ENCODE measurements at regions not wholly inside any gene's neighbourhood (a gene's known extent, or its start where the extent isn't known, plus 50 kb on each side); places are given as distances from the start of the nearest gene placed in this dataset.

- H3K9me3 ChIP-seq: no peaks in the 10 kb centered on the region
- no peak overlapping the region for H3K4me3 ChIP-seq
- H3K36me3 ChIP-seq: no peaks in the 10 kb centered on the region
- DNase-seq (ENCODE audit: low spot score in 2 of 2): no peak
- no peak for TF ChIP-seq CTCF (IDR thresholded peaks at IDR 0.05)
- no peak for TF ChIP-seq EP300 (IDR thresholded peaks at IDR 0.05)
- TF ChIP-seq POLR2A (IDR thresholded peaks at IDR 0.05): no peak
- TF ChIP-seq POLR2AphosphoS5 (IDR thresholded peaks at IDR 0.05): no peak
- peaks cover 2% of the 10 kb centered on the region for H3K4me1 ChIP-seq
- no peak overlapping the region for H3K27ac ChIP-seq
- WGBS: 44% methylated on average over 7 of the region's 7 CpGs
- no peaks in the 10 kb centered on the region for H3K27me3 ChIP-seq
Observed at GRCh38 chr9:82555431-82556051, 507.4 kb downstream of the RASEF start.

- Histone ChIP-seq H3K27ac (no peak overlapping the region), H3K9me3 (no peaks in the 10 kb centered on the region), H3K36me3 (no peaks in the 10 kb centered on the region), H3K27me3 (no peaks in the 10 kb centered on the region), H3K4me3 (no peak overlapping the region), H3K4me1 (peaks cover 2% of the 10 kb centered on the region)
- TF ChIP-seq CTCF (IDR thresholded peaks at IDR 0.05) (no peak), POLR2AphosphoS5 (IDR thresholded peaks at IDR 0.05) (no peak), POLR2A (IDR thresholded peaks at IDR 0.05) (no peak), EP300 (IDR thresholded peaks at IDR 0.05) (no peak)
- no peak for DNase-seq (ENCODE audit: low spot score in 2 of 2)
- WGBS: 91% methylated on average over 1 of the region's 1 CpG
Observed at GRCh38 chr9:82558346-82558745, 504.6 kb downstream of the RASEF start.

- no peaks in the 10 kb centered on the region for H3K9me3 ChIP-seq
- H3K27me3 ChIP-seq: no peaks in the 10 kb centered on the region
- TF ChIP-seq EP300 (IDR thresholded peaks at IDR 0.05): no peak
- TF ChIP-seq CTCF (IDR thresholded peaks at IDR 0.05): no peak
- no peak for TF ChIP-seq POLR2A (IDR thresholded peaks at IDR 0.05)
- TF ChIP-seq POLR2AphosphoS5 (IDR thresholded peaks at IDR 0.05): no peak
- peaks cover 2% of the 10 kb centered on the region for H3K4me1 ChIP-seq
- H3K4me3 ChIP-seq: no peak overlapping the region
- 78% methylated on average over 9 of the region's 9 CpGs for WGBS
- H3K36me3 ChIP-seq: no peaks in the 10 kb centered on the region
- DNase-seq (ENCODE audit: low spot score in 2 of 2): no peak
- H3K27ac ChIP-seq: no peak overlapping the region
Observed at GRCh38 chr9:82558855-82559630, 503.9 kb downstream of the RASEF start.

- Histone ChIP-seq H3K36me3 (no peaks in the 10 kb centered on the region), H3K9me3 (no peaks in the 10 kb centered on the region), H3K4me3 (no peak overlapping the region), H3K27ac (no peak overlapping the region), H3K27me3 (no peaks in the 10 kb centered on the region), H3K4me1 (peaks cover 2% of the 10 kb centered on the region)
- no peak for DNase-seq (ENCODE audit: low spot score in 2 of 2)
- TF ChIP-seq CTCF (IDR thresholded peaks at IDR 0.05): no peak
- TF ChIP-seq EP300 (IDR thresholded peaks at IDR 0.05): no peak
- no peak for TF ChIP-seq POLR2A (IDR thresholded peaks at IDR 0.05)
- TF ChIP-seq POLR2AphosphoS5 (IDR thresholded peaks at IDR 0.05): no peak
- 100% methylated on average over 1 of the region's 1 CpG for WGBS
Observed at GRCh38 chr9:82560036-82560435, 502.9 kb downstream of the RASEF start.

- WGBS: 82% methylated on average over 8 of the region's 9 CpGs
- Histone ChIP-seq H3K9me3 (no peaks in the 10 kb centered on the region), H3K27me3 (no peaks in the 10 kb centered on the region), H3K36me3 (no peaks in the 10 kb centered on the region), H3K4me1 (peaks cover 2% of the 10 kb centered on the region), H3K4me3 (no peak overlapping the region), H3K27ac (no peak overlapping the region)
- TF ChIP-seq EP300 (IDR thresholded peaks at IDR 0.05) (no peak), POLR2AphosphoS5 (IDR thresholded peaks at IDR 0.05) (no peak), CTCF (IDR thresholded peaks at IDR 0.05) (no peak), POLR2A (IDR thresholded peaks at IDR 0.05) (no peak)
- no peak for DNase-seq (ENCODE audit: low spot score in 2 of 2)
Observed at GRCh38 chr9:82560457-82560904, 502.5 kb downstream of the RASEF start.

All from suprapubic skin (tissue), 4 donors.